ENCODE measurements at regions not wholly inside any gene's neighbourhood (a gene's known extent, or its start where the extent isn't known, plus 50 kb on each side); places are given as distances from the start of the nearest gene placed in this dataset.
"Not testable (repeated sequence)": the region's sequence is repeated elsewhere in the genome, so short reads cannot be mapped to it uniquely, and the experiment has no call there.

DNA sequence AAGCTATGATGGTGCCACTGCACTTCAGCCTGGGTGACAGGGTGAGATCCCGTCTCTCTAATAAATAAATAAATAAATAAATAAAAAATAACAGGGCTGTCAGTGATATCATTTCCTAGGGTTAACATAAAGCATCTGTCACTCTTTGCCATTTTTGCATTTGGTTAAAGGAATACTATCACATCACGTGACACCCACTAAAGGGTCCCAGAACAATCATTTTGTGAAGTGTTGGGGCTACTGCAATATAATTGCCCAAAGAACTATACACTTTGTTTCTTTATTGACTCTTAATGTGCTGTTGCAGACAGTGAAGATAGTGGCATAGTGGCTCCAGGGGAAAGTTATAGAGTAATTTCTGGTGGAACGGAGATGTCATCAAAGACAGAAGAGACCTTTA lies 176.5 kb upstream of the MMS22L start:
- no peak for FAIRE-seq

DNA sequence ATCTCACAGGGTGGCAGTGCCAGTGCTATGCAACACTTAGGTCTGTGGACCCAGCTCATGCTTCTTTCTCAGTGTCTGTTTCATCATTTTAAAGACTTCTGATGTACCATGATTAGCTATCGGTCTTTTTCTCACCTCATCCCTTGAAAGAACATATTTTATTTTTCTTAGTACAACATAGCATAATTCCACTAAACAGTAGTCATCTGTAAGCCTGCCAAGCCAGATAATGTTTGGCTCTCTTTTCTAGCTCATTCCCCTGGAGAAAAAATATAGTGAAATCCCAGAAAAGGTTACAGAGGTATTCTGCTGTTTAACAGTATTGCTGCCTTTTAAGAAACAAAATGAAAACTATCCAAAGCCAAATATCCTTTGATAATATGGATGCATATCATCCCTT lies 177.0 kb upstream of the MMS22L start:
- no peak for FAIRE-seq

- no peak for FAIRE-seq
These were observed 177.5 kb upstream of the MMS22L start for GRCh38 chr6:97460394-97461080.

DNA sequence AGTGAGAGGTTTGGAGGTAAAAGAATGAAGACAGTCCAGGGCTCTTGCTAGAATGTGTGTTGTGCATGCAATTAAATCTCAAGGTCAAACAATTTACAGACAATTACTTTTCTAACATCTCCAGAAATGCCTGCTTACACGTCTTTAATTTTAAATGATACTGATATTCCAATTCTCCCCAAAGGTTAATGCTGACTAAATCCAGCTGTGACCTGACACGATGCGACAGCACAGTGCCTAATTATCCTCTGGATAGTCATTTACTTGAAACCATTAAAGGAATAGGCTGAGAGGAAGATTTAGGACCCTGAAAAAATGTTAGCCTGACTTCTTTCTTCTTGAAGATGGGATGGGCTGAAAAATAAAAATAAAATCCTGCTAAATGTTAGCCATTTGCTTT lies 178.2 kb upstream of the MMS22L start:
- no peak for FAIRE-seq

DNA sequence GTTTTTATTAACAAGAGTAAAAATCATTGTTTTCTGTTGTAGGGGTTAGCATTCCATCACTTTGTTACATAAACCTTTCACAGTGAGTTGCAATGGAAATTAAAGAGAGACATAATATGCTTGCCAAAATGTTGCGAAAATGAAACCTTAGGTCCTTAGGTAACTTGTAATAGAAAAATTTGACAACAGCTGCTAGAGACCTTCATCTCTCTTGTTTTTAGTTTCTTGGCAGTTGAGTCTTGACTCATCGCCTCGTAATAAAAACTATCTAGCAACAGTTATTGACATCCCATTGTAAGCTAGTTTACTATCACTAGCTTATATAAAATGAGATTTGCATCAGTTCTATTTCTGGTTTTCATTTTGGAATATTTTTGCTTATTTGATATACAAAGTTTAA lies 179.0 kb upstream of the MMS22L start:
- FAIRE-seq: no peak

DNA sequence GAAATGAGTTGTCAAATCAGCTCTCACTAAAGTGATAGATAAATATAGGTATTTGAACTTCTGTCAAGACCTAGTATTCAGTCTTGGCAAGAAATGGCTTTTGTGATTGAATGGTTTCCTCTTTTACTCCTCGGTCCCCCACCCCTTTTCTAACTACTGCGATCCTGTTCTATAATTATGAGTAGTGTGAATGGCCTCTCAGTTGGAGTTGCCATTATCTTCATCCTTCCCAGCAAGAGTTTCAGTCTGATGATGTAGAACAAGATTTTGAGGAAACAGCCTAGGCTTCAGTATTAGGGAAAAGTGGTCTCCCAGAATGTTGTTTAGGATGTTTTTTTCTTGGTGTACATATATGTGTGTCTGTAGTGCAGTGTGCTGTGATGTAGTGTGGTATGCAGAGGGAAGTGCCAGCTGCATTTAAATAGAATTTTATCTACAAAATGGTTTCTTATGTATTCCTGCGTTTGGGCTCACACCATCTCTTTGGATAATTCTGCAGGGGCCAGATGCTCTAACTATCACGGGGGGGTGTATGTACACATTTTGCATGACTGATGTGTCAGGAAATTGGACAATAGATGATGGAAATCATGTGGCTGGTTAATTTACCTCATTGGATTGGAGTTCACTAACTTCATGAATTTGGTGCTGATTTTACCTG lies 180.1 kb upstream of the MMS22L start:
- no peak for FAIRE-seq

- no peak for FAIRE-seq
These were observed 183.0 kb upstream of the MMS22L start for GRCh38 chr6:97465877-97466561.

DNA sequence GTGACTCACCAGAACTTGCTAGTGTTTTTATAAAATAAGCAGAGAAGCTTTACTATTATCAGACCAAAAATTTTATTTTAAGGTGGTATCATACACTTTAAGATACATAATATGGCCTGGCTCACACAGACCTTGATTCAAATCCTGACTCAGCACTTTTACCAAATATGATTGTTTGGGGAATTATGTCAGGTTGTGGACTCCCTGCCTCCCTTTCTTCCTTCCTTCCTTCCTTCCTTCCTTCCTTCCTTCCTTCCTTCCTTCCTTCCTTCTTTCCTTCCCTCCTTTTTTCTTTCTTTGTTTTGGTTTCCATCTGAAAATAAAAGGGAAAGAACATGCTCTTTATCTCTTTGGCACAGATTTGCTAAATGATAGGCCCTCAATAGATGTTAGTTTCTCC lies 186.0 kb upstream of the MMS22L start:
- FAIRE-seq: no peak

DNA sequence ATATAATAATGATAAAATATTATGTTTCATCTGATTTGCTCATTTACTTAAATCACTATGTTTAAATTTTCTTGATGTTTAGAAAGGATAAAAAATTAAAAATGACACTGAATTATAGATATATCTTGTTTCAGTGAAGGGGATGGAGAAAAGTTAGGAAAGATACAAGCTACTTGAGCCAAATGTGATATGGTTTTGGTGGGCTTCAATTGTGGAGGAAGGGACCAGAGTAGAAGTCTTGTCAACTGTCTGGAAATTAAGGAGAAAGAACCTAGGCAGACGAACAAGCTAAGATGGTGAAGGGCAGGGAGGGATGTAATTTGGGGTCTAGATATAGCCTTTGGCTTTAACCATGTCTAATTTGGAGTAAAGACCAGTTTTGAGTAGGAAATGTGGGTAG lies 186.4 kb upstream of the MMS22L start:
- FAIRE-seq: no peak

- no peak for FAIRE-seq
These were observed 187.3 kb upstream of the MMS22L start for GRCh38 chr6:97470322-97470721.

DNA sequence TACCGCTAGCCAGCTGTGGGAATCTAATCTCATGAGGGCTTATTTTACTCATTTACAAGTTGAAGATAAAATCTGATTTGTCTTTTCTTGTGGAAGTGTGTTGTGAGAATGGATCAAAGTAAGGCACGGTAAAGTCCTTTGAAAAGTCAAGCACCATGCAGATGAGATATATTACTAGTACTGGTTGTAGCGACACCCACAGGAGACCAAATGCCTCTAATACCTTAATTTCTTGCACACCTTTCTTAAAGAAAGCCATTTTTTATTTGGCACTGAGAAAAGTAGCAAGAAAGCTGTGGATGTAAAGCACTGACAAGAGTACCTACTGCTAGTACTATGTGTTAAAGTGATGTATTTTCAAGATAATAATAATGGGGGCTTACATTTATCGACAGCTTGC lies 191.0 kb upstream of the MMS22L start:
- no peak for FAIRE-seq

DNA sequence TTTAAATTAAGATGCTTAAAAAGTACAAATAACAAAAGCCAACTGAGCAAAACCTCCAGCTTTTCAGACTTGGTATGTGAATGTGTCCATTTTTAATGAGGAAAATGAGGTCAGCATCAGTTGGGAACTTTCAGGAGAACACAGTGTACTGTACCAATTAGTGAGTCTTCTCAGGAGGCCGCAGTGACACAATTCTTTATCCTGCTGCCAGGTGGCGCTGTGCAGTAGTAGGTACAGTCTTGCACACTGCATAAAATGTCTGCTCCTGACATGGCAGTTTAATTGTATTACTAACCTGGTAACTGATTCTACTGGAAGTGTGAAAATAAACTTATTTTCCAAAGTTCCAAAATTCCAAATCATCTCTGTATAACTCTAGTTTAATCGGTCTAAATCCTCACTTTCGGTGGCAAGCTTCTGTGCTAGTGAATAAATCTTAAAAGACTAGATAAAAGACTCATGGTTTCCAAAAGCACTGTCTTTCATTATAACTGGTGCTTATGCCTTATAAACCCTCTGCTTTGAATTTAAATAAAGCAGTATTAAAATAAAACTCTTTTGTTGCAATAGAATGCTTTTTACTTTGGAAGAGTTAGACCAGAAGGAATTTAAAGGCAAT lies 214.8 kb upstream of the MMS22L start:
- FAIRE-seq: peak; percentile 85

DNA sequence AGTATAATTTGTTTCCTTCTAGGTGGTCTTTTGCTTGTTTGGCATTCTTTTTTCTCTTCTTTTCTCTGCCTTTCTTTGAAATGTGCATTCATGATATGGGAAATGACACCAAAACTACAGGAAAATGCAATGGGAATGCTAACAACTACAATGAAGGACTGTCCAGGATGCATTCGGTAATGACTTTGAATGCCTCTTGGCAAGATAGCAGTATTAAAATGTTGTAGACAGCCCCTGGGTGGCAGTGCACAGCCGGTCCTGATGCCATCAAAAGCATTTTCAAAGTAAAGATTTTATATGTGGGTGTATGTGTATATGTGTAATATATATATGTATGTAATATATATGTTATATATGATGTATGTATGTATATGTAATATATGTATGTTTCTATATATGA lies 218.8 kb upstream of the MMS22L start:
- FAIRE-seq: no peak

DNA sequence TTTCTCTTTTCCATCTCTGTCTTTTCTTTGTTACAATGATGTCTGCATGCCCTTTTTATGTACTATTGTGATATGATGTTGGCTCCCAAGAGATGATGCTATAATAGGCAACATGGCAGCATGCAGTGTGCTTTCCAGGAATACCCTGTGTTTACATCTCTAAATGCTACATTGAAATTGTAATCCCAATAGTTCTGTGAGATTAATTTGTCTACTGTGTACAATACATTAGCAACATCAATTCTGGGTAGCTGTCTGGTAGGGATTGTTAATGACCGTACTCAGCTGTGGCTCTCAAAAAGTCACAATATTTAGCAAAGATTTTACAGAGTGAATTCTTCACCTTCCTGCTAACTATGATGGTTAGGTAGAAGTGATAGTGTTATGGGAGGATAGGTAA lies 225.6 kb upstream of the MMS22L start:
- no peak for FAIRE-seq

GRCh38 chr6:97513260-97513659 lies 230.2 kb upstream of the MMS22L start:
- not testable (repeated sequence) for FAIRE-seq

DNA sequence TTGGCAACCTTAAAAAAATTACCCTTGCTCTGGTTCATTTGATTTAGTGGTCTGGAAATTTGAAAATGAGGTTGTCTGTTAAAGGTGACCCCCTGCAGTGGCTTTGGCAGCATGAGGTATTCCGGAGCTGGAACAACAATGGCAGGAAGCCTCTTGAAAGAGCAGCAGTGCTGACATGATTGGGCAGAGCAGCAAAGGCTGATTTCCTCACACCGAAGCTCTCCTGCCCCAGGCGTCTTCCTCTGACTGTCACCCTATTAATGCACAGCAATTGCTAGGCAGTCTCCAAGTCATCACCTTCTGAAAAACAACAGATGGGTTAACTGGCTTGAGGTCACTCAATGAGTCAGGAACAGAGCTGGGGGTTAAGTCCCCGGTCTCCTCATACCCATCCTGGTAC lies 241.8 kb upstream of the MMS22L start:
- FAIRE-seq: no peak

DNA sequence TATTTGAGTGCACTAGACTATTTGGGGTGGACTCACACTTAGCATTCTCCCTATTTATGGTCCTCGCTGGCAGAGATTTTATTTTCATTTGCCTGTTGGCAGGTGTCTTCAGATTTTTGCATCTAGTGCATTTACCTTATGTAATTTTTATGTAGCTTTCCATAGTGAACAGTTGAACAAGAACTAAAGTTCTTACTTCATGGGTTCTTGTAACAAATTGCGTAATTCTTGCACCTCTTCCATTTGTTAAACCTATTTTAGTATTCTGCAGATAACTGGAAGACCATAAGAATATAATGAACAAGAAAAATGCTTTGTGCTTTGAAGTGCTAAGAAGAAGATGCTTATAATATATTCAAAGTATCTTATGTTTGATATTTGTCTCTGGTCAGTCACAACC lies 252.8 kb upstream of the MMS22L start:
- FAIRE-seq: no peak

- no peak for FAIRE-seq
These were observed 265.3 kb upstream of the MMS22L start for GRCh38 chr6:97548354-97548753.

GRCh38 chr6:97557355-97557754 lies 274.3 kb upstream of the MMS22L start:
- FAIRE-seq: no peak

- no peak for FAIRE-seq
These were observed 280.5 kb upstream of the MMS22L start for GRCh38 chr6:97563529-97563928.

GRCh38 chr6:97572943-97573342 lies 289.9 kb upstream of the MMS22L start:
- FAIRE-seq: no peak

DNA sequence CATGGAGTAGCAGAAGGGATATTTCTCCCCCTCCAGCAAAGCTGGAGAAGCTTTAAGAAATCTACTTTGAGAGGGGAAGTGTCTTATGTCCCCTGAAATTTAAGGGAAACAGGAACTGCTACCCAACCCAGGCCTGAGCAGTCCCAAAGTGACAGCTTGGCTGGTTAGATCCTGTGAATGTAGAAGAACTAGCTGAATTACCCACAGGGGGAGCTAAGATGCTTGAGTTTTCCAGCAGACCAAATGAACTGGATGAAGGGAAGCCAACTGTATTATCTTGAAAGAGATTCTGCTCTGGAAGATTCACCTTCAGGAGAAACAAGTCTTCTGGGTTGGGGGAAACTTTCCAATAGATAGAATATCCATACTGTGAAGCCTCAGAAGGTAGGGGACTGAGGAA lies 303.3 kb upstream of the MMS22L start:
- no peak for FAIRE-seq

DNA sequence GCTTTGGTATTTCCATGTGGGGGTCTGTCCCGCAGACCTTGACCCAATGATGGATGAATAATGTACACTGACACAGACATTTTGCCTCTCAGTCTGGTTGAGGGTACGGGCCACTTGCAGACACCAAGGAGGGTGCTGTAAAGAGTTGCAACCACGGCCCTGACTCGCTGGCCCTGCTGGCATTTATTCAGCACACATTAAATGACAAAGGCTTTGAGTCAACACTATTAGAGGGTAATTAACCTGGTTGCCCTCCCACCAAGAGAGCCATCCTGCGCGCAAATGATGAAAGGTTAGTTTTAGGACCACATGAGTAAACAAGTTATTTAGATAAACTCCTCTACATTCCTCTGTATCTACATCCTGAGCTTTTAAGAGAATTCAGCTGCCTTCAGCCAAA lies 308.9 kb upstream of the MMS22L start:
- FAIRE-seq: no peak

DNA sequence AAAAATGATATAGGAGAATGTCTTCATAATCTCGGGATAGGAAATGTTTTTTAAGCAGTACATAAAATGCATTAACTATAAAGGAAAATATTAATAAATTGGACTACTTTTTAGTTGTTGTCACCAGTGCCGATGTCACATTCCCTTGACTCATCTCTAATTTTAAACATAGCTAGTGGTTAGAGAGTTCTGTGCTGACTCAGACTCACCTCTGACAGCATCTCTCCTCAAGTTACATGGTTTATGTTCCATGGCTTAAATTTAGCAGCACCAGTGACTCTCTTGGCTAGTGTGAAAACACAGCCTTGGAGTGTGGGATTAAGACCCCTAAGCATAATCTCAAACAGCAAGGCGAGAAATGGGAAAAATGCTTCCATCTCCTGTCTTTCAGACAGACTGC lies 311.8 kb upstream of the MMS22L start:
- no peak for FAIRE-seq
